ENCODE measurements at regions not wholly inside any gene's neighbourhood (a gene's known extent, or its start where the extent isn't known, plus 50 kb on each side); places are given as distances from the start of the nearest gene placed in this dataset.

DNA sequence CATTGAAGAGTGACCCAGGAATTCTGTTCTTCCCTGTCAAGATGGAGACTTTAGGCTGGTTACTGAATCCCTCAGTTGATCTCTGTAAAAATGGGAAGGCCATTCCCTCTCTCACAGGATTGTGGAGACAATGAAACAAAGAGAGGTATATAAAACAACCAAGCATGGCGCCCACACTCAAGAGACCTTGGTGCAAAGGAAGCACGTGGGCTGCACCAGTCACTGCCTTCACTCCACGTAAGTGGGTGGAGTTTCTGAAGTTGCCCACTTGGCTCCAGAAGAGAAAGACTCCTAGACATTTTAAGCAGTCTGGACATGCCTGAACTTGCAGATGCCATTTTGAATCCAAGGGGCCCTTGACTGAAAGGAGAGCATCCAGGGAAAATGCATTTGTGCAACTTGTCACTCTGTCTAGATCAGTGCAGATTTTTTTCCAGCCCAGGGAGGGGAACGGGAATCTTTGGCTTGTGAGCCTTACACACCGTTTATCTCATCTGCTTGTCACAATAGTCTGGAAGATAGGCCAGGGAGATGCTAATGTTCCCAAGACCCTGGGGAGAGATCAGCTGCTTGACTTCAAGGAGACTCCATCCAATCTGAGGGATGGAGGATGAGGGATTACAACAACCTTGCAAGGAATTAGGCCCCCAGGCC is 96.9 kb upstream of the TBX3 start:
- DNase-seq (ENCODE audit: insufficient read length, low spot score) (no peak), FAIRE-seq (no peak)
- no peak for TF ChIP-seq POLR2A (IDR thresholded peaks at IDR 0.05; ENCODE audit: low read depth, low read length)

DNA sequence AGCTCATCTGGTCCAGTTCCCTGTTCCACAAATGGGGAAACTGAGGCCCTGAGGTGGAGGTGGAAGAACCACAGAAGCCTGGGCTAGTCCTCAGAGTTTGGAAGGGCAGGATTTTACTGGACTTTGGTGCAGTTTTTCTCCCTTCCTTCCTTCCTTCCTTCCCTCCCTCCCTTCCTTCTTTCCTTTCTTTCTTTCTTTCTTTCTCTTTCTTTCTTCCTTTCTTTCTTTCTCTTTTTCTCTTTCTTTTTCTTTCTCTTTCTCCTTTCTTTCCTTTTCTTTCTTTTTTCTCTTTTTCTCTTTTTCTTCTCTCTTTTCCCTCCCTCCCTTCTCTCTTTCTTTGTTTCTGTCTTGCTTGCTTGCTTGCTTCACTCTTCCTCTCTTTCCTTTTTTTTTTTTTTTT is 95.7 kb upstream of the TBX3 start:
- no peak for DNase-seq (ENCODE audit: insufficient read length, low spot score)
- no peak for FAIRE-seq
- no peak for TF ChIP-seq POLR2A (IDR thresholded peaks at IDR 0.05; ENCODE audit: low read depth, low read length)

DNA sequence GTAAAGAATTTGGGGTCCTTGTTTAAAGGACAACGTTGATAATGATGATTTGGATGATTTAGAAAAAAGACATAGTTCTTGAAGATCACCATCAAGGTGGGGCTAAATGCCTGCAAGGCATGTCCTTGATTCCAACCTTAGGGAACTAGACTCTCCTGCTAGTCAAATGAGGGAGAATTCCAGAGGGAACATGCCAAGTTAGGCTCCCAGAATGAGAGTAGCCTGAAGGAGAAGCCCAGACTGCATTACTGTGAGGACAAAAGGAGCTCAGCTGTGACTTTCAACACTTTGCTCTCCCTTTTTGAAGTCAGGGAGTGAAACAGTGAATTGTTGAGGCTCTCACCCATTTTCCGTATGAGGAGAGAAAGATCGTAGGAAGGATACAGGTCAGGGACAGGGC is 95.2 kb upstream of the TBX3 start:
- FAIRE-seq: no peak
- TF ChIP-seq POLR2A (IDR thresholded peaks at IDR 0.05; ENCODE audit: low read depth, low read length): no peak
- DNase-seq (ENCODE audit: insufficient read length, low spot score): no peak

DNA sequence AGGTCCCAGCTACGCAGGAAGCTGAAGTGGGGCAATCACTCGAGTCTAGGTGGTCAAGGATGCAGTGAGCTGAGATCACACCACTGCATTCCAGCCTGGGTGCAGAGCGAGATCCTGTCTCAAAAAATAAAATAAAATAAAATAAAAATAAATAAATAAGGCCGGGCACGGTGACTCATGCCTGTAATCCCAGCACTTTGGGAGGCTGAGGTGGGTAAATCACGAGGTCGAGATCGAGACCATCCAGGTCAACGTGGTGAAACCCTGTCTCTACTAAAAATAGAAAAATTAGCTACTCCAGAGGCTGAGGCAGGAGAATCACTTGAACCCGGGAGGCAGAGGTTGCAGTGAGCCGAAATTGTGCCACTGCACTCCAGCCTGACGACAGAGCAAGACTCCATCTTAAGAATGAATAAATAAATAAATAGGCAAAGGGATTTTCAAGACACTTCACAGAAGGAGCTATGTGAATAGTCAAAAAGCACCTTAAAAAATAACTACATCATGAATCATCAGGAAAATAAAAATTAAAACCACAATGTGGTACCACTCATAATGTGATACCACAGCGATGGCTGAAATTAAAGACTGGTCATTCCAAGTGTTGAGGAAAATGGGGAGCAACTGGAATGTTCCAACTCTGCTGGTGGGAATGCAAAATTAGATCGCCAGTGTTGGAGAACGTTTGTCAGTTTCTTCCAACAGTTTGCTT is 92.9 kb upstream of the TBX3 start:
- FAIRE-seq (no peak), DNase-seq (ENCODE audit: insufficient read length, low spot score) (peak; percentile 33)
- TF ChIP-seq POLR2A (IDR thresholded peaks at IDR 0.05; ENCODE audit: low read depth, low read length): no peak

DNA sequence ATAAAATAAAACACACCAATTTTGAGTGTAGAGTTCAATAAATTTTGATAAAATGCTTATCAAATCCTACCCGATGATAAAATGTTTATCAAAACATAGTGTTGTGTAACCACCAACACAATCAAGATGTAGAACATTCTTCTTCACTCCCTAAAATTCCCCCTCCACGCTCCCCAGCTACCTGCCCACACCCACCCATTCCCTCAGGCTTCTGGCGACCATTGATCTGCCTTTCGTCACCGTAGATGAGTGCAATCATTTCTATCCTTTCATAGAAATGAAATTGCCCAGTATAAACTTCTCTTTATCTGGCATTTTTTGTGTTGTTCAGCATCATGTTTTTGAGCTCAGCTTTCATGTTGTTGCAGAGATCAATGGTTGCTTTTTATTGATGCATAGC is 90.7 kb upstream of the TBX3 start:
- TF ChIP-seq POLR2A (IDR thresholded peaks at IDR 0.05; ENCODE audit: low read depth, low read length): no peak

DNA sequence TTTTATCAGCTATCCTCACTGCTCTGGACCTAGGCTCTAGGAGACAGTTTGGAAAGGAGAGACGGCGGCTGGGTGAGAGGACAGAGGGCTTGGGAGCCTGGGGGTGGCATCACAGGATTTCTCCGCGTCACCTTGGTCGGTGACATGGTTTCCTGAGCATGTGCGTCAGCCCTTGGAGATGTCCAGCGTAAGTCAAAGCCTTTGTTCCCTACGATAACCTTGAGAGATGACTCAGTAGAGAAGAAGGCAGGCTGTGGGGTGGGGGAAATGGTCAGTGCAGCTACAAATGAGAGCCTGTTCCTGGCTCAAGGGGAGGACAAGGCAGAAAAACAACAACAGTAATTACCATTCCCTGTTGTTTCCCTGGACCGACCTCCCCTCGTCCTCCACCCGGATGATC is 90.2 kb upstream of the TBX3 start:
- no peak for TF ChIP-seq POLR2A (IDR thresholded peaks at IDR 0.05; ENCODE audit: low read depth, low read length)
- DNase-seq (ENCODE audit: insufficient read length, low spot score): peak; percentile 71
- FAIRE-seq: peak; percentile 68

More for the DNA sequence above, 90.7 kb upstream of the TBX3 start:
- DNase-seq (ENCODE audit: insufficient read length, low spot score) (no peak), FAIRE-seq (no peak)

DNA sequence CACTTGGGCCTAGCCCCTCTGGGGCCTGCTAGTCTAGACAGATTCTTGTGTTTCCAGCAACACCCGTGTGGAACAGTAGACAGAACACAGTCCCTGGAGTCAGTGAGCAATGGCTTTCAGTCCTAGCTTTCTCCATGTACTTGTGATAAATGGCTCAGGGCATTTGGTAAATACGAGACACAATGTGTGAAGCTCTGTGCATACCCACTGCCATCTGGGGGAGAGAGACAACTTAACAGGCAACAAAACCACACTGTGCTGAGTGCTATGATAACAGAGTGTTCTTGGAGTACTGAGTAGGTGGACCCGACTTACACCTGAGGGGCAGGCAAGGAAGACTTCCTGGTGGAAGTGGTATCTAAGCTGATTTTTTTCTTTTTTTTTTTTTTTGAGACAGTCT is 86.3 kb upstream of the TBX3 start:
- no peak for DNase-seq (ENCODE audit: insufficient read length, low spot score)
- no peak for FAIRE-seq
- TF ChIP-seq POLR2A (IDR thresholded peaks at IDR 0.05; ENCODE audit: low read depth, low read length): no peak

DNA sequence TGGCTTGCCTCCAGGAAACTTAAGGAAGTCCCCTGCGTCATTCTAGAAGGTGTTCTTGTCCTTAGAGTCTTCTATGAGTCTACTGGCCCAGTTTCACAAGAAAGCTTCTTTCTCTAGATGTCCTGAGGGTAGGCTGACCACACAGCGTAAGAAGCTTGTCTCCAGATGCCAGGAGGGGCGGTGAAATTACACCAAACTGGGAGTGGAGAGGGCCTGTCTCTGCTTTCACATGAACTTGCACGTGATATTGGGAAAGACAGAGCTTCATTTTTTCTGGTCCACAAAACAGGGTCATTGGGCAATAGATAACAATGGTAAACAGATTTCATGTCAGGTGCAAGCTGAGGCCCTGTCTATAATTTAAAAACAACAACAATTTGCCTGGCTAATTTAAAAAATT is 85.7 kb upstream of the TBX3 start:
- TF ChIP-seq POLR2A (IDR thresholded peaks at IDR 0.05; ENCODE audit: low read depth, low read length): no peak
- FAIRE-seq (no peak), DNase-seq (ENCODE audit: insufficient read length, low spot score) (no peak)

DNA sequence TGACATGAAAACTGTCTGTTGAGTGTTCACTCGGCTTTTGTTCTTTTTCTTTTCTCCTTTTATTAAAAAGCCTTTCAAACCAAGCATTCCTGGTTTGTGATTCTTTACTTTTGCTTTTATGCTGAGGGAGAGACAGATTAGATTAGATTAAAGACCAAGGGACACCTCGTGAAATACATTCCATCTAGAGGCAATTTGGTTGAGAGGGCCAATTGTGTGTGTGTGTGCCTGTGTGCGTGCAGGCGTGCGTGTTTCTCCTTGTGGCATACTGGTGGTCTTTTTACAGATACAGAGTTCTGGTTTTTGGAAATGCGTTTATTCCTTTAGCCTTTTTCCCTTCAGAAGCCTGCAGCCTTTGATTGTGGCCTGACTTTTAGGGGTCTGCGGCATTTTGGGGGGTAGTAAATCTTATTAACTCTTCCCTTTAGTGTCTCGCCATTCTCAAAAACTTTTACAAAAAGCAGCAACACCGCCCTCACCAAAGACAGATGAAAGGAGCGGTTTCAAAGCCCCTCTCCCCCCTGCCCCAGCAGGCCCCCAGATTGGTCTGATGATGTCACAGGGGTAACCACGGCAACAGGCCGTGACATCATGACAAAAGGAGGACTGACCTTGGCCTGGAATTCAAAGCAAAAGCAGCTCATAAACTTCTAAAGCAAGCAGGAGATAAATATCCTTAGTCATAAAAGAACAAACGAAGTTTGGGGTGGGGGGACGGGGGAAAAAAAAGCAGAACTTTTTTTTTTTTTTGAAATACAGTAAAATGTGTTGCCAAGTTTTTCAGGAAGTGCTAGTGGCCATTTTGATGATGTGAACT is 84.1 kb upstream of the TBX3 start:
- DNase-seq (ENCODE audit: insufficient read length, low spot score) (no peak), FAIRE-seq (no peak)
- no peak for TF ChIP-seq POLR2A (IDR thresholded peaks at IDR 0.05; ENCODE audit: low read depth, low read length)

DNA sequence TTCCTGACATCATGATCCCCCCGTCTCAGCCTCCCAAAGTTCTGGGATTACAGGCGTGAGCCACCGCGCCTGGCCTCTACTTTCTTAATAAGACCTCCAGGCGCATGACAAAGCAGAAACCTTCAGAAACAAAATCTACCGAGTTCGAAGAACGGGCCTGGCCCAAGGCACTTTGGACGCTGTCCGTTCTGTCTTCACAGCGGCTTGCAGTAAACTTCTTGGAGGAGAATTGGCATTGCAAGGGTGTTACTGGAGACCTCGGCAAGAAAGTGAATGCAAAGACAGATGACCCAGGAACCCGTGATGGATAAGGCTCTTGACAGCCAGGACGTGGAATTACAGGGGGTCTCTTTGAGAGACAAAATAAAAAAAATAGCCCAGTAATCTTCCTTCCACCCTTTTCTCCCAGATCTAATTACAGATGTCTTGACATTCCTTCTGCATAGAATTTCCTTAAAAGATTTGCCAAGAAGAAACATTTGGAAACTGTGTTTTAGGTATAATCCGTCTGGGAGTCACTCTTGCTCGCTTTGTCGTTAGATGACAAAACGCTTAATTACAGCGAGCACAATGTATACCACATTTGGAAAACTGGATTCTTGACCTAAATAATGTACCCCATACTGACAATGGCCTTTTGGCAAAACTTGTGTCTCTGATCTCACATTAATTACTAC is 83.2 kb upstream of the TBX3 start:
- no peak for TF ChIP-seq POLR2A (IDR thresholded peaks at IDR 0.05; ENCODE audit: low read depth, low read length)
- no peak for FAIRE-seq
- DNase-seq (ENCODE audit: insufficient read length, low spot score): no peak

DNA sequence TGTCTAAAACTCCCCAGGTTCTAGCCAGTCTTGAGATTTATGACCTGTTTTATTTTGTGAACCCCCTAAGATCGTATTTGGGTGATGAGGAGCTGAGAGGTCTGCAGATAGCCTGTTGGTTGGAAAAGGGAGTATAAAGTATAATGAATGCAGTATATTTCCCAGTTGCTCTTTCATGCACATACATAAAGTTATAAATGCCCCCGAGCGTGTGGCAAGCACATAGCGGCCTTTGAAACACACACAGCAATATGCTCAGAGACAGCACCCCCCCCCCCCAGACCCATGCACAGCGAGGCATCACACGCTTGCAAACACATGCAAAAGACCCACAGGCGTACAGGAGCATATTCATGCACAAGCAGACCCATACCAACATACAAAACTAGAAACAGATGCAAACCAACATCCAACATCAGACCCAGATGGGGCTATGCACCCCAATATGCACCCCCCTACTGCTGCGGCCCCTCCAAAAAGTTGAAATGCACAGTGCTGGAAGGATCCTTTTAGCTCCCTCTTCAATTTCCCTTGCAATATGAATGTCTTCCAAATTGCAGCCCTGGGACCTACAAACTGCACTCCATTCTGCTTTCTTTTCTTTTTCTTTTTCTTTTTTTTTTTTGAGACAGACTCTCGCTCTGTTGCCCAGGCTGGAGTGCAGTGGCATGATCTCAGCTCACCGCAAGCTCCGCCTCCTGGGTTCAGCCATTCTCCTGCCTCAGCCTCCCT is 82.2 kb upstream of the TBX3 start:
- DNase-seq (ENCODE audit: insufficient read length, low spot score) (no peak), FAIRE-seq (no peak)

DNA sequence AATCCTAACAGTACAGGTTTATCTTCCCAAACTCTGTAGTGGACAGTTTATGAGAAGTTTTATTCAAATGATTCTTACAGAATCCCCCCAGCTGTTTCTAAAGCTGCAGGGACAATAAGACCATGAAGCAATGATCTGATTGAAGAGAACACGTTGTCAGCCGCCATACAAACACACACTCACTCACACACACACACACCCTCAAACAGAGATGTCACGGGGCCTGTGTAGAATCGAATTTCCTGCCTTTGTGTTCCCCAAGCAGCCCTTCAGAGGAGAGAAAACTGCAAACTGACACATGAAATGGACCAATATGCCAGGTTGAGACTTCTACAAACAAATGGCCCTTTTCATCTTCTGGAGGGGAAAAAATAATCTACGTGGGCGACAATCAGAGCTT is 80.5 kb upstream of the TBX3 start:
- FAIRE-seq (no peak), DNase-seq (ENCODE audit: insufficient read length, low spot score) (no peak)
- TF ChIP-seq POLR2A (IDR thresholded peaks at IDR 0.05; ENCODE audit: low read depth, low read length): no peak

More for the DNA sequence above, 82.2 kb upstream of the TBX3 start:
- no peak for TF ChIP-seq POLR2A (IDR thresholded peaks at IDR 0.05; ENCODE audit: low read depth, low read length)

DNA sequence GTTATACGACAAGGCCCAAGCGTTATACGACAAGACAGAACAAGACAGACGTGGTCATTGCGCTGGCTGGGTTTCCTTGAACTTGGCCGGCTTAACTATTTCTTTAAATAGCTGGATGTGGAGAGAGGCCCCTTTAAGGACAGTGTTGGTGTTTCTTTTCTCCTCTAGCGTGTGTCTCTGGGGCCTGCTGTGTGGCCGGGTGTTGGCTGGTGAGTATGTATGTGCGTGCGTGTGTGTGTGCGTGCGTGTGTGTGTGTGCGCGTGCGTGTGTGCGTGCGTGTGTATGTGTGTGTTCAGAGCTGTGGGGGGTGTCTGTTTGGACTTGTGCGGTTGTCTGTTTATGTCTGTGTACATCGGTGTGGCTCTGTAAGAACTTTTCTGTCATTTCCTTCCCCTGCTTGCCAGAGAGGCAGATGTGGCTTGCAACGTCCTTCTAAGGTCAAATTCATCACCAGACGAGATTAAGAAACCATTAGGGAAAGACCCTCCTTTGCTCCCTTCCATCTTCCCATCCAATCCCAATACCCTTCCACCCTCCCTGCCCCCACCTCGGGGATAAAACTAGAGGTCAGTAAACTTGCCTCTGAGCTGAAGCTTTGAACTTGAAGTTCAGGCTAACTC is 78.6 kb upstream of the TBX3 start:
- no peak for FAIRE-seq
- no peak for TF ChIP-seq POLR2A (IDR thresholded peaks at IDR 0.05; ENCODE audit: low read depth, low read length)
- DNase-seq (ENCODE audit: insufficient read length, low spot score): no peak

All from H54 (cell line).